Peyer's patch (tissue), 4 donors: ENCODE measurements at regions not wholly inside any gene's neighbourhood (a gene's known extent, or its start where the extent isn't known, plus 50 kb on each side); places are given as distances from the start of the nearest gene placed in this dataset.

ENCODE experiments used
- POLR2A ChIP-seq, 2 donors: fragments of 450-650 bp; IDR thresholded peaks; one replicate each; pipeline ENCODE4 v1.5.1; 2017; ENCODE audit warnings: antibody characterized with exemption in 2 of 2, mild to moderate bottlenecking in 2 of 2, moderate library complexity in 2 of 2
- TF ChIP-seq, protein P1 (sequence below), 6 experiments: fragments of 450-650 bp in 4 of 6; fragments of 200-600 bp in 2 of 6; sonication (generic) in 1 of 6; IDR thresholded peaks; one replicate each; pipeline ENCODE4 v1.5.1; 2017 to 2019; ENCODE audit warnings: antibody characterized with exemption in 6 of 6, mild to moderate bottlenecking in 3 of 6, moderate library complexity in 1 of 6

- TF ChIP-seq, protein P1, sequence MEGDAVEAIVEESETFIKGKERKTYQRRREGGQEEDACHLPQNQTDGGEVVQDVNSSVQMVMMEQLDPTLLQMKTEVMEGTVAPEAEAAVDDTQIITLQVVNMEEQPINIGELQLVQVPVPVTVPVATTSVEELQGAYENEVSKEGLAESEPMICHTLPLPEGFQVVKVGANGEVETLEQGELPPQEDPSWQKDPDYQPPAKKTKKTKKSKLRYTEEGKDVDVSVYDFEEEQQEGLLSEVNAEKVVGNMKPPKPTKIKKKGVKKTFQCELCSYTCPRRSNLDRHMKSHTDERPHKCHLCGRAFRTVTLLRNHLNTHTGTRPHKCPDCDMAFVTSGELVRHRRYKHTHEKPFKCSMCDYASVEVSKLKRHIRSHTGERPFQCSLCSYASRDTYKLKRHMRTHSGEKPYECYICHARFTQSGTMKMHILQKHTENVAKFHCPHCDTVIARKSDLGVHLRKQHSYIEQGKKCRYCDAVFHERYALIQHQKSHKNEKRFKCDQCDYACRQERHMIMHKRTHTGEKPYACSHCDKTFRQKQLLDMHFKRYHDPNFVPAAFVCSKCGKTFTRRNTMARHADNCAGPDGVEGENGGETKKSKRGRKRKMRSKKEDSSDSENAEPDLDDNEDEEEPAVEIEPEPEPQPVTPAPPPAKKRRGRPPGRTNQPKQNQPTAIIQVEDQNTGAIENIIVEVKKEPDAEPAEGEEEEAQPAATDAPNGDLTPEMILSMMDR (IDR thresholded peaks at IDR 0.05) = no peak
- TF ChIP-seq POLR2A (IDR thresholded peaks at IDR 0.05) = no peak
Measured at GRCh38 chr22:48319321-48320047, 1508.2 kb downstream of the BRD1 start.
